ENCODE measurements at regions not wholly inside any gene's neighbourhood (a gene's known extent, or its start where the extent isn't known, plus 50 kb on each side); places are given as distances from the start of the nearest gene placed in this dataset.

DNA sequence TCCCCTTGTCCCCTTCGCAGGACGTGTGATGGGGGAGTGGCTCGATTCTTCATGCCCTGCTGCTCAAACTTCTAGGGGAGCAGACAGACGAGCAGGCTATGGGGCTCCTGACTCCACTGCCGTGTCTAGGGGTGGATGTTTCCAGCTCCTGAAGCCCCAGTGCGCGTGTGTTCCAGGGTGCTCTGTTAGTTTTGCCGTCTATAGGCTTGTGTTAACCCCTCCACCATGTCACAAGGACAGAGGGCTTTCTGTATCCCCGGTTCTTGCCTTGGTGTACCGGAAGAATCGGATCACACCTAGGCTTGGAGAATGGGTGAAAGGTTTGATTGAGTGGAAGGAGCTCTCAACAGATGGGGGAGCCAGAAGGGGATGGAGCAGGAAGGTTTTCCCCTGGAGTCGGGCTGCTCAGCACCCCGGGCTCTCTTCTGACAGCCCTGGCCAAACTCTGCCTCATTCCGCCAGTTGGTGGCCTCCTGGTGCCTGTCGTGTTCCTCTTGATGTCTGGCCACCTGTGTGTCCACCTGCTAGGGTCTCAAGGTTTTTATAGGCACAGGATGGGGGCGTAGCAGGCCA lies 810.7 kb downstream of the BRD1 start:
- DNase-seq (ENCODE audit: low read depth) (no peak), FAIRE-seq (no peak)
- TF ChIP-seq, protein P1, sequence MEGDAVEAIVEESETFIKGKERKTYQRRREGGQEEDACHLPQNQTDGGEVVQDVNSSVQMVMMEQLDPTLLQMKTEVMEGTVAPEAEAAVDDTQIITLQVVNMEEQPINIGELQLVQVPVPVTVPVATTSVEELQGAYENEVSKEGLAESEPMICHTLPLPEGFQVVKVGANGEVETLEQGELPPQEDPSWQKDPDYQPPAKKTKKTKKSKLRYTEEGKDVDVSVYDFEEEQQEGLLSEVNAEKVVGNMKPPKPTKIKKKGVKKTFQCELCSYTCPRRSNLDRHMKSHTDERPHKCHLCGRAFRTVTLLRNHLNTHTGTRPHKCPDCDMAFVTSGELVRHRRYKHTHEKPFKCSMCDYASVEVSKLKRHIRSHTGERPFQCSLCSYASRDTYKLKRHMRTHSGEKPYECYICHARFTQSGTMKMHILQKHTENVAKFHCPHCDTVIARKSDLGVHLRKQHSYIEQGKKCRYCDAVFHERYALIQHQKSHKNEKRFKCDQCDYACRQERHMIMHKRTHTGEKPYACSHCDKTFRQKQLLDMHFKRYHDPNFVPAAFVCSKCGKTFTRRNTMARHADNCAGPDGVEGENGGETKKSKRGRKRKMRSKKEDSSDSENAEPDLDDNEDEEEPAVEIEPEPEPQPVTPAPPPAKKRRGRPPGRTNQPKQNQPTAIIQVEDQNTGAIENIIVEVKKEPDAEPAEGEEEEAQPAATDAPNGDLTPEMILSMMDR (IDR thresholded peaks at IDR 0.05; ENCODE audit: insufficient read depth, low read length, severe bottlenecking) = no peak
- H3K27me3 ChIP-seq (ENCODE audit: control insufficient read depth, insufficient read depth, low read length) = no peaks in the 10 kb centered on the region
- H3K36me3 ChIP-seq (ENCODE audit: control insufficient read depth, insufficient read depth, low read length) = no peaks in the 10 kb centered on the region
- H3K4me3 ChIP-seq (ENCODE audit: low read depth, low read length) = no peak overlapping the region

DNA sequence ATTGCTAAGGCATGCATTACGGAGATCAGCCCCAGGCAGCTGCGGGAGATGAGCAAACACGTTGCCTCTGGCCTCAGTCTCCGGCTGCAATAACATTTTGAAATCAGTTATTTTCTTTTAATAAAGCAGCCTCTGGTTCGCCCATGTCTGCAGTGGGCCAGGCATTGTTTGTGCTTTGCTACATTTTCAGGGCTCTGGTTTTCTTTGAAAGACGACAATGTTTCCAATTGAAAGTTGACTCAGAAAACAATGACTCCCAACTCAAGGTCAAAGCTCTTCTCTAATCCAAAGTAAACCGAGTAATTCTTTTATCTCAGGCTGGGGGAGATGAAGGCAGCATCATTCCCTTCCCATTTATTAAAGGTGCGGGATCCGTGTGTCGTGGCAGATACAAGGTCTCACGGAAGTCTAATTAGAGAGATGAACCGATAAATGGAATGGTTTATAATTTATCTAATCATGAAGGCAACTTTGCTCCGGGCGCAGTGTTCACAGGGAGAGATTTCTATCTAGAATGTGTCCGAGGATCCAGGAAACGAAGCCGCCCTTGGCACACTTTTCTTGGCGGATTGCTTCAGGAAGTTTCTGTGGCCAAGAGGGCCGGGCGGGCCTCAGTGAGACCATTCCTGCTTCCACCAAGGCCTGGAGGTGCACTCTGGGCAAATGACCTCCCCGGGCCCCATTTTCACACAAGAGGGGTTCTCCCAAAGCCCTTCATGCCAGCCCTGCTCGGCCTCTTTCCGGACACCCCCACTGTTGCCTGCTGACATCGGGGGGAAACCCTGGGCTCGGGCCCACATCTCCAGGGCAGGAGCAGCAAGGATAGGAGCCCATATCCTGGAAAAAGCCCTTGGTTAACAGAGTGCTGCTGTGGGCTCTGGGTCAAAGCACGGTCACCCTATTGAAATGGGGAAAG lies 811.4 kb downstream of the BRD1 start:
- Histone ChIP-seq H3K27me3 (ENCODE audit: control insufficient read depth, insufficient read depth, low read length) (no peaks in the 10 kb centered on the region), H3K36me3 (ENCODE audit: control insufficient read depth, insufficient read depth, low read length) (no peaks in the 10 kb centered on the region), H3K4me3 (ENCODE audit: low read depth, low read length) (no peak overlapping the region)
- DNase-seq (ENCODE audit: low read depth) = no peak
- no peak for FAIRE-seq
- TF ChIP-seq, protein P1 (IDR thresholded peaks at IDR 0.05; ENCODE audit: insufficient read depth, low read length, severe bottlenecking) = no peak

DNA sequence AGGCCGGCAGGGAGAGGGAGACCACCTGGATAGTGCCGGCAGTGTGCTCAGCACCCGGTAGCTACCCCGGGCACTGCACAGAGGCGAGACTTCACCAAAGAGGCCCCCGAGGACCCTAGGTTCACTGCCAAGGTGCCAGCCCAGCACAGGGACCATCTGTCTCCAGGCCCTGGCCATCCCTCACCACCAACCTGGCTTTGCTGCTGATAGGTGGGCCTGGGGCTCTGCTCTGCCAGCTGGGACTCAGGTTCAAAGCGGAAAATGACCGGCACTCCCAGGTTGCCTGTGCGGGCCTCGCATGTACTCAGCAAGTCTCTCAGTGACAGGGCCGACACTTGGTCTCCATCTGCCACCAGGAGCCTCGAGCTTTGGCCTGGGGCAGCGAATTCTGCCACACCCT lies 812.2 kb downstream of the BRD1 start:
- TF ChIP-seq, protein P1 (IDR thresholded peaks at IDR 0.05; ENCODE audit: insufficient read depth, low read length, severe bottlenecking) = no peak
- DNase-seq (ENCODE audit: low read depth) (no peak), FAIRE-seq (no peak)
- Histone ChIP-seq H3K27me3 (ENCODE audit: control insufficient read depth, insufficient read depth, low read length) (no peaks in the 10 kb centered on the region), H3K36me3 (ENCODE audit: control insufficient read depth, insufficient read depth, low read length) (no peaks in the 10 kb centered on the region), H3K4me3 (ENCODE audit: low read depth, low read length) (no peak overlapping the region)

DNA sequence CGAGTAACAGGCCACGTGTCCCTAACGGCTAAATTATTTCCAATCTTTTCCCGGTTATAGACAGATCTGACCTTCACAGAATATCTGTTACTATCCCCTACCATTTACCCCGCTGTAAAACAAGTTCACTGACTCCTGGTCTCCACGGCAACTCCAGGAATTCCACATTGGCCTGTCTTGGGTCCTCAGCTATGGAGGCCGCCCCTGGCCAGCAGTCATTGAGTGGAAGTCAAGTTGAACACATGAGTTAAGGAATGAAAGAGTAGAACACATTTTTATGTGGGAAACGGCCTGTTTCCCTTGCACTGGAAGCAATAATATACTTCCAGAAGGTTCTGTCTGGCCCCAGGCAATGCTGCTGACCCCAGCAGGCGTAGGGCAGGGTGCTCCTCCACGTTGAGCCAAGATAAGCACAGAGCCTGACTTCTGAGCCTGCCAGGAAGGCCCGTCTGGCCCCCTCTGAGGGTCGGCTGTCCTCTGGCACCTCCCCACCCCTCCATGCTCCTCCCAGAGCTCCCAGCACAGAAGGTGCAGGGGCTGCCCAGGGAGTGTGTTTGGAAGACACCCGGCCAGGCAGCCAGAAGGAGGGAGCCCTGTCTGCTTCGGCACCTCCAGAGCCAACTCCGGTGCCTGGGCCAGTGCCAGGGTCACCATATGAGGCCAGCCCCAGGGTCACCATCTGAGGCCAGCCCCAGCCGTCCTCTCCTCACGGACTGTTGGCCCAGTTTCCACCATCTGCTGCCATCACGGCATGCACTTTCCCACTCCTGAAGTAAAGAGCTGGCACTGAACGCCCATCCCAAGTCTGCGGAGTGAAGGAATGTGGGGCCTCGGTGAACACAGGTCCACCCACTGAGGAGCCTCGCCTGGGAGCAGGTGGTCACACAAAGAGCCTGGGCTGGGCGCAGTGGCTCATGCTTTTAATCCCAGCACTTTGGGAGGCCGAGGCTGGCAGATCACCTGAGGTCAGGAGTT lies 813.2 kb downstream of the BRD1 start:
- TF ChIP-seq, protein P1 (IDR thresholded peaks at IDR 0.05; ENCODE audit: insufficient read depth, low read length, severe bottlenecking) = no peak
- Histone ChIP-seq H3K36me3 (ENCODE audit: control insufficient read depth, insufficient read depth, low read length) (no peaks in the 10 kb centered on the region), H3K27me3 (ENCODE audit: control insufficient read depth, insufficient read depth, low read length) (no peaks in the 10 kb centered on the region), H3K4me3 (ENCODE audit: low read depth, low read length) (no peak overlapping the region)
- FAIRE-seq (no peak), DNase-seq (ENCODE audit: low read depth) (no peak)

DNA sequence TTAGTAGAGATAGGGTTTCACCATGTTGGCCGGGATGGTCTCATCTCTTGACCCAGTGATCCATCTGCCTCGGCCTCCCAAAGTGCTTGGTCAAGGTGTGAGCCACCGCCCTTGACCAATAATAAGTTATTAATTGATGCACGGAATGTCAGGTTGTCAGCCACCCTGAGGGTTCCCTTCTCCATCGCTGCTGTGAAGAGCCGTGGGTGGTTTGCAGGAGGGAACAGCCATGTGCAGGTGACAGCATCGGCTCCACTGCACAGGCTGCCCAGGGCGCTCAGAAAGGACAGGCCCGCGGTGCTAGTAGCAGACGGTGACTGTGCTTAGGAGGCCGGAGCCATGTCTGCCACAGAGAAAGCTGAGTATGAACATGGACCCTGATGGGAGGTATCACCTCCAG lies 814.0 kb downstream of the BRD1 start:
- TF ChIP-seq, protein P1 (IDR thresholded peaks at IDR 0.05; ENCODE audit: insufficient read depth, low read length, severe bottlenecking) = no peak
- DNase-seq (ENCODE audit: low read depth) = no peak
- Histone ChIP-seq H3K27me3 (ENCODE audit: control insufficient read depth, insufficient read depth, low read length) (no peaks in the 10 kb centered on the region), H3K4me3 (ENCODE audit: low read depth, low read length) (no peak overlapping the region), H3K36me3 (ENCODE audit: control insufficient read depth, insufficient read depth, low read length) (no peaks in the 10 kb centered on the region)
- no peak for FAIRE-seq

Data from bronchial epithelial cell (primary cell).